HG02763 (cell line): ENCODE measurements at regions not wholly inside any gene's neighbourhood (a gene's known extent, or its start where the extent isn't known, plus 50 kb on each side); places are given as distances from the start of the nearest gene placed in this dataset.
"Not testable (repeated sequence)": the region's sequence is repeated elsewhere in the genome, so short reads cannot be mapped to it uniquely, and the experiment has no call there.

Source experiments
- ATAC-seq: cut with Tn5 transposase; IDR thresholded peaks from one replicate; pipeline ENCODE4 v1.9.1; 2021; ENCODE audit warnings: mild to moderate bottlenecking, moderate library complexity; ENCODE audit not compliant: unreplicated experiment

- no peak for ATAC-seq
Observed at GRCh38 chr15:26197719-26198118, 334.6 kb upstream of the ATP10A start.

- no peak for ATAC-seq
Observed at GRCh38 chr15:26197060-26197459, 333.9 kb upstream of the ATP10A start.

GRCh38 chr15:26191193-26191592, 328.1 kb upstream of the ATP10A start:
- no peak for ATAC-seq

- not testable (repeated sequence) for ATAC-seq
Observed at GRCh38 chr15:26186138-26186537, 323.0 kb upstream of the ATP10A start.

- ATAC-seq: no peak
Observed at GRCh38 chr15:26182441-26182840, 319.3 kb upstream of the ATP10A start.

GRCh38 chr15:26179906-26180305, 316.8 kb upstream of the ATP10A start:
- ATAC-seq: no peak

- ATAC-seq: no peak
Observed at GRCh38 chr15:26178640-26179220, 315.6 kb upstream of the ATP10A start.

GRCh38 chr15:26177816-26178215, 314.7 kb upstream of the ATP10A start:
- ATAC-seq: no peak

- ATAC-seq: no peak
Observed at GRCh38 chr15:26176831-26177230, 313.7 kb upstream of the ATP10A start.

- ATAC-seq: no peak
Observed at GRCh38 chr15:26171266-26171665, 308.1 kb upstream of the ATP10A start.

- ATAC-seq: no peak
Observed at GRCh38 chr15:26166429-26166828, 303.3 kb upstream of the ATP10A start.

- no peak for ATAC-seq
Observed at GRCh38 chr15:26165546-26165945, 302.4 kb upstream of the ATP10A start.

GRCh38 chr15:26160343-26160742, 297.2 kb upstream of the ATP10A start:
- no peak for ATAC-seq

GRCh38 chr15:26158176-26158575, 295.0 kb upstream of the ATP10A start:
- no peak for ATAC-seq

- no peak for ATAC-seq
Observed at GRCh38 chr15:26157081-26157480, 294.0 kb upstream of the ATP10A start.

- ATAC-seq: no peak
Observed at GRCh38 chr15:26156051-26156450, 292.9 kb upstream of the ATP10A start.

- ATAC-seq: no peak
Observed at GRCh38 chr15:26148156-26148860, 285.2 kb upstream of the ATP10A start.

- no peak for ATAC-seq
Observed at GRCh38 chr15:26146202-26146601, 283.1 kb upstream of the ATP10A start.

GRCh38 chr15:26145796-26146195, 282.7 kb upstream of the ATP10A start:
- no peak for ATAC-seq

- no peak for ATAC-seq
Observed at GRCh38 chr15:26144836-26145235, 281.7 kb upstream of the ATP10A start.

GRCh38 chr15:26143221-26143620, 280.1 kb upstream of the ATP10A start:
- no peak for ATAC-seq

GRCh38 chr15:26134812-26135211, 271.7 kb upstream of the ATP10A start:
- no peak for ATAC-seq

GRCh38 chr15:26134152-26134551, 271.0 kb upstream of the ATP10A start:
- ATAC-seq: no peak
